ENCODE measurements at regions not wholly inside any gene's neighbourhood (a gene's known extent, or its start where the extent isn't known, plus 50 kb on each side); places are given as distances from the start of the nearest gene placed in this dataset.

- no peaks in the 10 kb centered on the region for H3K27me3 ChIP-seq (ENCODE audit: insufficient read depth, low read length)
- H3K27me3 Mint-ChIP-seq (ENCODE audit: low read depth, unreplicated experiment), result peaks cover 57% of the 10 kb centered on the region
- H3K9ac ChIP-seq (ENCODE audit: low read length), result no peak overlapping the region
- no peak overlapping the region for H3K4me2 ChIP-seq (ENCODE audit: low read length)
- H4K20me1 ChIP-seq (ENCODE audit: insufficient read depth, low read length), result no peaks in the 10 kb centered on the region
- H3K27ac Mint-ChIP-seq (ENCODE audit: unreplicated experiment), result no peak overlapping the region
- H3K36me3 Mint-ChIP-seq (ENCODE audit: low read depth, unreplicated experiment), result no peaks in the 10 kb centered on the region
- H3K36me3 ChIP-seq (ENCODE audit: insufficient read depth, low read length), result no peaks in the 10 kb centered on the region
- TF ChIP-seq EZH2 (IDR thresholded peaks at IDR 0.05; ENCODE audit: insufficient read depth, low read length), result no peak
- peaks cover 4% of the 10 kb centered on the region for H3K9me3 Mint-ChIP-seq (ENCODE audit: unreplicated experiment)
- no peak overlapping the region for H2AFZ ChIP-seq (ENCODE audit: low read depth, low read length)
- no peaks in the 10 kb centered on the region for H3K4me1 Mint-ChIP-seq (ENCODE audit: low read depth, unreplicated experiment)
- H3K27ac ChIP-seq (ENCODE audit: low read depth, low read length), result no peak overlapping the region
- H3K4me3 ChIP-seq (ENCODE audit: insufficient read depth, low read depth, low read length), result no peak overlapping the region
- H3K9me3 ChIP-seq (ENCODE audit: insufficient read depth, low read depth, low read length), result peaks cover 11% of the 10 kb centered on the region
- no peaks in the 10 kb centered on the region for H3K79me2 ChIP-seq (ENCODE audit: insufficient read depth, low read length)
- H3K4me3 Mint-ChIP-seq (ENCODE audit: unreplicated experiment), result no peak overlapping the region
- FAIRE-seq, result no peak
- DNase-seq (ENCODE audit: low read depth), result no peak
- H3K4me1 ChIP-seq (ENCODE audit: insufficient read depth, low read length), result no peaks in the 10 kb centered on the region
Measured at GRCh38 chr13:111597191-111597611, 276.8 kb downstream of the TEX29 start.

GRCh38 chr13:111597618-111598017 lies 277.2 kb downstream of the TEX29 start:
- H3K27me3 Mint-ChIP-seq (ENCODE audit: low read depth, unreplicated experiment), result peaks cover 57% of the 10 kb centered on the region
- no peaks in the 10 kb centered on the region for H3K4me1 Mint-ChIP-seq (ENCODE audit: low read depth, unreplicated experiment)
- H3K9me3 ChIP-seq (ENCODE audit: insufficient read depth, low read depth, low read length), result peaks cover 11% of the 10 kb centered on the region
- no peak overlapping the region for H3K27ac ChIP-seq (ENCODE audit: low read depth, low read length)
- no peak for TF ChIP-seq EZH2 (IDR thresholded peaks at IDR 0.05; ENCODE audit: insufficient read depth, low read length)
- TF ChIP-seq CTCF (IDR thresholded peaks at IDR 0.05; ENCODE audit: insufficient read depth, low read depth, low read length), result no peak
- H3K4me3 Mint-ChIP-seq (ENCODE audit: unreplicated experiment), result no peak overlapping the region
- H3K36me3 ChIP-seq (ENCODE audit: insufficient read depth, low read length), result no peaks in the 10 kb centered on the region
- no peak overlapping the region for H3K4me3 ChIP-seq (ENCODE audit: insufficient read depth, low read depth, low read length)
- H3K4me2 ChIP-seq (ENCODE audit: low read length), result no peak overlapping the region
- H3K36me3 Mint-ChIP-seq (ENCODE audit: low read depth, unreplicated experiment), result no peaks in the 10 kb centered on the region
- FAIRE-seq, result no peak
- no peak overlapping the region for H2AFZ ChIP-seq (ENCODE audit: low read depth, low read length)
- no peaks in the 10 kb centered on the region for H3K4me1 ChIP-seq (ENCODE audit: insufficient read depth, low read length)
- H3K9ac ChIP-seq (ENCODE audit: low read length), result no peak overlapping the region
- H3K27ac Mint-ChIP-seq (ENCODE audit: unreplicated experiment), result no peak overlapping the region
- no peak for DNase-seq (ENCODE audit: low read depth)
- H3K27me3 ChIP-seq (ENCODE audit: insufficient read depth, low read length), result no peaks in the 10 kb centered on the region
- H3K79me2 ChIP-seq (ENCODE audit: insufficient read depth, low read length), result no peaks in the 10 kb centered on the region
- peaks cover 4% of the 10 kb centered on the region for H3K9me3 Mint-ChIP-seq (ENCODE audit: unreplicated experiment)
- no peaks in the 10 kb centered on the region for H4K20me1 ChIP-seq (ENCODE audit: insufficient read depth, low read length)

- Histone ChIP-seq H3K36me3 (ENCODE audit: insufficient read depth, low read length) (no peaks in the 10 kb centered on the region), H3K9ac (ENCODE audit: low read length) (no peak overlapping the region), H3K27me3 (ENCODE audit: insufficient read depth, low read length) (no peaks in the 10 kb centered on the region), H3K79me2 (ENCODE audit: insufficient read depth, low read length) (no peaks in the 10 kb centered on the region), H4K20me1 (ENCODE audit: insufficient read depth, low read length) (no peaks in the 10 kb centered on the region), H3K4me2 (ENCODE audit: low read length) (no peak overlapping the region), H3K27ac (ENCODE audit: low read depth, low read length) (no peak overlapping the region), H3K9me3 (ENCODE audit: insufficient read depth, low read depth, low read length) (peaks cover 11% of the 10 kb centered on the region), H3K4me3 (ENCODE audit: insufficient read depth, low read depth, low read length) (no peak overlapping the region), H2AFZ (ENCODE audit: low read depth, low read length) (no peak overlapping the region), H3K4me1 (ENCODE audit: insufficient read depth, low read length) (no peaks in the 10 kb centered on the region)
- Mint-ChIP-seq H3K4me3 (ENCODE audit: unreplicated experiment) (no peak overlapping the region), H3K36me3 (ENCODE audit: low read depth, unreplicated experiment) (no peaks in the 10 kb centered on the region), H3K4me1 (ENCODE audit: low read depth, unreplicated experiment) (no peaks in the 10 kb centered on the region), H3K9me3 (ENCODE audit: unreplicated experiment) (peaks cover 4% of the 10 kb centered on the region), H3K27me3 (ENCODE audit: low read depth, unreplicated experiment) (peaks cover 64% of the 10 kb centered on the region), H3K27ac (ENCODE audit: unreplicated experiment) (no peak overlapping the region)
- TF ChIP-seq CTCF (IDR thresholded peaks at IDR 0.05; ENCODE audit: insufficient read depth, low read depth, low read length) (no peak), EZH2 (IDR thresholded peaks at IDR 0.05; ENCODE audit: insufficient read depth, low read length) (no peak)
- DNase-seq (ENCODE audit: low read depth) (no peak), FAIRE-seq (no peak)
Measured at GRCh38 chr13:111598747-111599146, 278.3 kb downstream of the TEX29 start.
